ENCODE measurements at regions not wholly inside any gene's neighbourhood (a gene's known extent, or its start where the extent isn't known, plus 50 kb on each side); places are given as distances from the start of the nearest gene placed in this dataset.
"Not testable (repeated sequence)": the region's sequence is repeated elsewhere in the genome, so short reads cannot be mapped to it uniquely, and the experiment has no call there.

GRCh38 chr5:23157169-23157568, 304.0 kb upstream of the CDH12 start:
- Mint-ChIP-seq H3K27ac (no peak overlapping the region), H3K4me1 (ENCODE audit: low read depth in 2 of 2) (no peaks in the 10 kb centered on the region), H3K4me3 (no peak overlapping the region), H3K27me3 (no peaks in the 10 kb centered on the region), H3K9me3 (peaks cover 5% of the 10 kb centered on the region), H3K36me3 (no peaks in the 10 kb centered on the region)
- ATAC-seq (no peak), DNase-seq (ENCODE audit: low spot score) (no peak)

DNA sequence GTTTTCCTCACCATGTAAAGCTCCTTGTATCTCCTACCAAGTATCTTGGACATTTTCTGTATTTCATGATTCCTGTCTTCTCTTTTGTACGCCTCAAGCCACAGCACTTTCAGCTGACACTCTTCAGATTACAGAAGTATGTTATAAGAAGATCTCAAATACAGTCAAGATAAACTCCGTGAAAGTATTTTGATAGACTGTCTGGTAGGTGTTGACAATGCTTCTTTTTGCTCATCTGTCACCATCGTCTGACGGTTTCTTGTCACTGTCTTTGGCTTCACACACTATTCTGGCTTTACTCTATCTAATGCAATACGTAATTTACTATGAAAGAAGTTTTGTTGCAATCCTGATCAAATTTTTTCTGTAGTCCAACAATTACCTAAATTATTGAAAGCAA, 294.5 kb upstream of the CDH12 start:
- no peaks in the 10 kb centered on the region for H3K27me3 Mint-ChIP-seq
- ATAC-seq (no peak), DNase-seq (ENCODE audit: low spot score) (no peak)

DNA sequence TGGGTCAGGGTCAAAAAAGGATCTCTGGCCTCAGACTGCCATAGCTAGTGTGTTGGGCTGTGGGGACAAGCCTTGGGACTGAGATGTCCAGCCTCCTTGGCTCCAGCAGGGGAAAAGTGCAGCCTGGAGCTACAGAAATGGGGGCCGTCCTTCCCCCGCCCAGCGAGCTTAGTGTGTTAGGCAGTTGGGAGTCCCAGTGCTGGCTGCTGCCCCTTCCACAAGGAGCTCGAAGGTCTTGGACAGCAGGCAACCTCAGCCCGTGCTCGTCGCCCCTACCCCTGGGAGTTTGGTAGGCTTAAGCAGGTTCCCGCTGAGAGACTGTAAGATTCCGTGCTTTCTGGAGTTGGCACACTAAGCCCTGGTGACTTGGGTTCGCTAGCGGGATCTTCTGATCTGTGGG, 293.0 kb upstream of the CDH12 start:
- Mint-ChIP-seq H3K9me3 (peaks cover 29% of the 10 kb centered on the region), H3K36me3 (peaks cover 30% of the 10 kb centered on the region), H3K4me1 (ENCODE audit: low read depth in 2 of 2) (no peaks in the 10 kb centered on the region), H3K27ac (no peak overlapping the region), H3K27me3 (no peaks in the 10 kb centered on the region), H3K4me3 (no peak overlapping the region)
- no peak for ATAC-seq
- no peak for DNase-seq (ENCODE audit: low spot score)

More for the DNA sequence above, 294.5 kb upstream of the CDH12 start:
- H3K9me3 Mint-ChIP-seq = peaks cover 29% of the 10 kb centered on the region
- H3K4me3 Mint-ChIP-seq = no peak overlapping the region
- no peaks in the 10 kb centered on the region for H3K4me1 Mint-ChIP-seq (ENCODE audit: low read depth in 2 of 2)
- H3K27ac Mint-ChIP-seq = no peak overlapping the region
- peaks cover 35% of the 10 kb centered on the region for H3K36me3 Mint-ChIP-seq

DNA sequence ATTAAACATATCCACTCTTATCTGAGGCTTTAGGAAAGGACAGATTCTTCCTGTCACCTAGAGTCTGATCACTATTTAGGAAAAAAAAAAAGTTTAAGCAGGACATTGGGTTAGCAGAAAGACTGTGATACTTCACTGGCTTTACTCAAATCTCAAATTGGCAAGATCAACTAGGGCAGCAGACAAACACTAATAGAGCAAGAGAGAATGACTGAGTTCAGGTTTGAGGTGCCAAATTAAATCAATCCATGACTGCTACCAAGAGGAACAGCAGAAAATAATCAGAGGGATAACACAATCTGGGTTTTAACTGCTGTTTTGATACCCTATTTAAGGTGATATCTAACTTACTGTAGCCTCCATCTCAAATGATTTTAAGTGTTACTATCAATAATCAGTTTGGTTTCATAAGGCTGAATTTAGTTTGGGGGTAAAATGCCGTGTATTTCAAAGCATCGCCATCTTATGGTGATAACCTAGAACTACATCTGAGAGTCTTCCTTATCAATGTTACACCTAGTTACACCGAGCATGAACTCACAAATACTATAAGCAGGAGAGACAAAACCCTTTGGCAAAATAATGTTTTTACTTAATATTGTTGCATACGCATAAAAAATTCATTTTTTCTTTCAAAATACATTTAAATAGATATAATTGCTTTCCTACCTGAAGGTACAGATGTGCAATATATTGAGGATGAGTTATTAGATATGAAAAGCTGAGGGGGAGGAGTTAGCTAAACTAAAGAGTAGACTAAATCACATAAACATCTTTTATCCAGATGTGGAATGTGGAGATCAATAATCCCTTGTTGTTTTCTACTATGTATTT, 286.4 kb upstream of the CDH12 start:
- Mint-ChIP-seq H3K36me3 (peaks cover 13% of the 10 kb centered on the region), H3K9me3 (peaks cover 12% of the 10 kb centered on the region), H3K4me1 (ENCODE audit: low read depth in 2 of 2) (no peaks in the 10 kb centered on the region), H3K27ac (no peak overlapping the region), H3K4me3 (no peak overlapping the region), H3K27me3 (no peaks in the 10 kb centered on the region)
- DNase-seq (ENCODE audit: low spot score) (no peak), ATAC-seq (no peak)

GRCh38 chr5:23136958-23137357, 283.8 kb upstream of the CDH12 start:
- Mint-ChIP-seq H3K36me3 (no peaks in the 10 kb centered on the region), H3K4me3 (no peak overlapping the region), H3K27ac (no peak overlapping the region), H3K4me1 (ENCODE audit: low read depth in 2 of 2) (no peaks in the 10 kb centered on the region), H3K9me3 (peaks cover 3% of the 10 kb centered on the region), H3K27me3 (no peaks in the 10 kb centered on the region)
- ATAC-seq (no peak), DNase-seq (ENCODE audit: low spot score) (no peak)

DNA sequence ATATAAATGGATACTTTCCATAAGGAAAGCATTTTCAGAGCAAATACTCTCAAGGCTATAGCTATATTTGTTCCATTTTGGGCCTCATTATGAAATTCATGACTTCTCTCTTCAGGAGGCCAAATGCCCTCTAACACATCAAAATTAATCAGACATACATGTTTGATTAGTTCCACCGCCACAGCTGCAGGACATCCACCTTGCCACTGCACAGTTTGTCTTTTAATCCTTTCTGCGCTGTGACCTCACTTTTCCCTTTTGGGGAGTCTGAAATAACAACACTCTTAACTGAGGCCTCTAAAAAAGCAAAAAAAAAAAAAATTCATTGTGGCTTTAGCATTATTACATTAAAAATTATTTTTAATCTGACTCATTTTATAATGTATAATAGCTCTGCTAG, 279.1 kb upstream of the CDH12 start:
- Mint-ChIP-seq H3K27ac (no peak overlapping the region), H3K27me3 (no peaks in the 10 kb centered on the region), H3K9me3 (peaks cover 8% of the 10 kb centered on the region), H3K36me3 (no peaks in the 10 kb centered on the region), H3K4me3 (no peak overlapping the region), H3K4me1 (ENCODE audit: low read depth in 2 of 2) (no peaks in the 10 kb centered on the region)
- no peak for ATAC-seq
- DNase-seq (ENCODE audit: low spot score) = no peak

DNA sequence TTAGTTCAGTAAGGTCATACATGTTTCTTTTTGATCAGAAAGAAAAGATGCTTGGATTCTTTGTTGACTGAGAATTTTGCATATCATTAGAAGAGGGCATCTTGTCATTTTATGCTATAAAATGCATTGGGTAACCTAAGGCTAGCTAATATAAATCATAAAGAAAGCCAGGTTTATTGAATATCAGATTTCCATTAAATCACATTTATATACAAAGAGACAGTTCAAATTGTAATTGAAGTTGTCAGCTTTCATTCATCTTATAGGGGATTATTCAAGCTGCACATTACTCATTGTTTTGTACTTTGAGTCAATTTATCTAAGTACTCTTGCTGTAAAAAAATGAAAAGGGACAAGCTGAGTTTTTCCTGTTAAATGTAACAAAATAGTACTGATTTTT, 259.1 kb upstream of the CDH12 start:
- Mint-ChIP-seq H3K27ac (no peak overlapping the region), H3K36me3 (no peaks in the 10 kb centered on the region), H3K9me3 (peaks cover 11% of the 10 kb centered on the region), H3K4me3 (no peak overlapping the region), H3K27me3 (no peaks in the 10 kb centered on the region), H3K4me1 (ENCODE audit: low read depth in 2 of 2) (no peaks in the 10 kb centered on the region)
- no peak for DNase-seq (ENCODE audit: low spot score)
- ATAC-seq = no peak

- Mint-ChIP-seq H3K4me3 (no peak overlapping the region), H3K9me3 (peaks cover 26% of the 10 kb centered on the region), H3K36me3 (peaks cover 10% of the 10 kb centered on the region), H3K27ac (no peak overlapping the region), H3K27me3 (no peaks in the 10 kb centered on the region), H3K4me1 (ENCODE audit: low read depth in 2 of 2) (no peaks in the 10 kb centered on the region)
- no peak for ATAC-seq
- no peak for DNase-seq (ENCODE audit: low spot score)
These were observed 251.9 kb upstream of the CDH12 start for GRCh38 chr5:23105021-23105420.

DNA sequence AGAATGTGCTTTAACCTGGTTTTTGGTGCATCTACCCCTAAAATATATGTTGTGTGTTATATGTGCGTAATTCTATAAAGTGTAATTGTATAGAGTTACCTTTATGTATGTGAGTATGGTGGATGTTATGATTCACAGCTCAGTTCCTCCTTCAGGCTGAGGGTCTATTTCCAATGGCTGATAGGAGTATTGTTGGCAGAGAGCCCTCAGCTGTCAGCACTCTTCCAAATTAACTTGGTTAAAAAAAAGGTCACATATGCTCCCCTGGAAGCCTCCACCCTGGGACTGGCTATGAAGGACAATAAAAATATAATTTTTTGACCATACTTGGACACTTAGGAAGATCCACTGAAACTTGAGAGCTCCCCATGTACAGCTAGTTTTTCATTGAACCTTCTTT, 250.4 kb upstream of the CDH12 start:
- peaks cover 10% of the 10 kb centered on the region for H3K36me3 Mint-ChIP-seq
- no peaks in the 10 kb centered on the region for H3K27me3 Mint-ChIP-seq
- no peak overlapping the region for H3K27ac Mint-ChIP-seq
- DNase-seq (ENCODE audit: low spot score) = no peak
- no peaks in the 10 kb centered on the region for H3K4me1 Mint-ChIP-seq (ENCODE audit: low read depth in 2 of 2)
- no peak overlapping the region for H3K4me3 Mint-ChIP-seq
- no peak for ATAC-seq
- peaks cover 28% of the 10 kb centered on the region for H3K9me3 Mint-ChIP-seq

- not testable (repeated sequence) for H3K4me3 Mint-ChIP-seq; H3K36me3 Mint-ChIP-seq; ATAC-seq; H3K27ac Mint-ChIP-seq; H3K4me1 Mint-ChIP-seq (ENCODE audit: low read depth in 2 of 2); DNase-seq (ENCODE audit: low spot score); H3K27me3 Mint-ChIP-seq
- H3K9me3 Mint-ChIP-seq = peaks cover 17% of the 10 kb centered on the region
These were observed 242.3 kb upstream of the CDH12 start for GRCh38 chr5:23095418-23095817.

DNA sequence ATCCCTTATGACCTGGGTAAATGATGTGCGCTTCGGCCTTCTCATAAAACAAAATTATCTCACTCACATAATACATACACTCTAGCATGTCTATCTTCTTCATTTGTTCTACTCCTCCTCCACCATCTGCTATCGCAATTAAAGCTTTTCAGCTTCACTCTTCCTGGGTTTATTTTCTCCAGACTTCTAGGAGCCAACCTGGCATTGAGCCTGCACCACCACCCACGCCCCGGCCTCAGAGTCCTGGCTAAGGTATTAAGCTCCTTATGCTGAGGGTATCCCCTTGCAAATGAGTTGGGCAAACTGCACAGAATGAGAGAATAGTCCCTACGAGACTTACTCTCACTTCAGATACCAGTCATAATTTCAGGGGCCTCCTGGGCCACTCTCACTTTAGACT, 236.1 kb upstream of the CDH12 start:
- Mint-ChIP-seq H3K9me3 (peaks cover 15% of the 10 kb centered on the region), H3K27me3 (no peaks in the 10 kb centered on the region), H3K27ac (no peak overlapping the region), H3K4me1 (ENCODE audit: low read depth in 2 of 2) (no peaks in the 10 kb centered on the region), H3K4me3 (no peak overlapping the region), H3K36me3 (peaks cover 4% of the 10 kb centered on the region)
- no peak for DNase-seq (ENCODE audit: low spot score)
- ATAC-seq = no peak

DNA sequence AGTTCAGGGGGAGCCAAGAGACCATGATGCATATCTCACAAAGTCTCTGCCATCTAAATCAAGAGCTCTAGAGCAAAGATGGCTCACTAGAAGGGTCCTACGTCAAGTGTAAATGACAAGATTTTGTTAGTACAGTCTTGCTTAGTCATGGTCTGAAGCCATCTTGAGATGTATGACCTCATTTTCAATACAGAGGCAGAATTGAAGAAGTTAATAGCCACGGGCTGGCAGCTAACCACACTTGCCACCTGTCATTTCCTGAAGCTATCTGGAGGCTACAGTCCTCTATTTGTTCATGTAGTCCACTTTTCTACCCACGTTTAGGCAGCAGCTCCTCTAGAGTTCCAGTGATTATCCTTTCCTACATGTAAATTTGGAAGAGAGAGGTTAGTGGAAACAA, 231.7 kb upstream of the CDH12 start:
- H3K36me3 Mint-ChIP-seq = peaks cover 4% of the 10 kb centered on the region
- peaks cover 18% of the 10 kb centered on the region for H3K9me3 Mint-ChIP-seq
- H3K27ac Mint-ChIP-seq = no peak overlapping the region
- no peak overlapping the region for H3K4me3 Mint-ChIP-seq
- no peak for DNase-seq (ENCODE audit: low spot score)
- H3K27me3 Mint-ChIP-seq = no peaks in the 10 kb centered on the region
- ATAC-seq = no peak
- no peaks in the 10 kb centered on the region for H3K4me1 Mint-ChIP-seq (ENCODE audit: low read depth in 2 of 2)

GRCh38 chr5:23072179-23072578, 219.0 kb upstream of the CDH12 start:
- H3K9me3 Mint-ChIP-seq = peaks cover 10% of the 10 kb centered on the region
- no peak overlapping the region for H3K27ac Mint-ChIP-seq
- DNase-seq (ENCODE audit: low spot score) (no peak), ATAC-seq (no peak)
- H3K4me1 Mint-ChIP-seq (ENCODE audit: low read depth in 2 of 2) = no peaks in the 10 kb centered on the region
- no peaks in the 10 kb centered on the region for H3K27me3 Mint-ChIP-seq
- peaks cover 4% of the 10 kb centered on the region for H3K36me3 Mint-ChIP-seq
- no peak overlapping the region for H3K4me3 Mint-ChIP-seq

DNA sequence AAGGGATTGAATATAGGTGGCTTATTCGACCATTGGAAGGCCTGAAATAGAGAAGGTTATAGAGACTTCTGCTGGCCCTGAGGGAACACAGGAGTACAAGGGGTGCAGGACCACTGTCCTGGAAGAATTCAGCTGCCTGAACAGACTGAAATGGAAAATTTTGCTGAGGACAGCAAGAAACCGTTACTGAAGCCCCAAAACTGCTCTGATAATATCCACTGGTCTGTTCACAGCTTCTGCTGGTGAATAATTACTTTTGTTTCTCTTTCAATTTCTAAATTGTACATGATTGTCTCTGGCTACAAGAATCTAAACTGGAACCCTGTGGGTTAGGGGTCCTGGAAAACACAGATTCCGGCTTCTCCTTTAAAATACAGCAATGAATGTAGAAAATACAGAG, 218.5 kb upstream of the CDH12 start:
- Mint-ChIP-seq H3K27me3 (no peaks in the 10 kb centered on the region), H3K9me3 (peaks cover 13% of the 10 kb centered on the region), H3K36me3 (peaks cover 2% of the 10 kb centered on the region), H3K4me1 (ENCODE audit: low read depth in 2 of 2) (no peaks in the 10 kb centered on the region), H3K4me3 (no peak overlapping the region), H3K27ac (no peak overlapping the region)
- ATAC-seq (no peak), DNase-seq (ENCODE audit: low spot score) (no peak)

DNA sequence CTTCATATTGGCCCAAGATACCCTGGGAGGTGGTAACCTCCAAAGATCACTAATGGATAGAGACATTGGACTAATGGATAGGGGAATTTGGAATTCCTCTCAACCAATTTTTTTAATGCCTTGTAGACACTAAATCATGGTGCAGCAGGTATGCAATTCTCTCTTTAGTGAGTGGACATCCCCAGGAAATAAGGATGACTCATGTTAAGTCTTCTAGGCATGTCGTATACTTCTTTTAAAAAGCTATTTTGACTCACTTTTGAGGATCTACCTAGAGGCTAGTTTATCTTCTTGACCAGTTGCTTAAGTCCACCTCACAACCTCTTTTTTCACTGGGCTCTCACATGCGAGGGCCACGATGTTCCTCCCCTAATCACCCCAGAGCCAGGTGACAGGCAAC, 211.6 kb upstream of the CDH12 start:
- no peaks in the 10 kb centered on the region for H3K36me3 Mint-ChIP-seq
- peaks cover 15% of the 10 kb centered on the region for H3K9me3 Mint-ChIP-seq
- DNase-seq (ENCODE audit: low spot score) = no peak
- no peak for ATAC-seq
- no peak overlapping the region for H3K4me3 Mint-ChIP-seq
- H3K27me3 Mint-ChIP-seq = no peaks in the 10 kb centered on the region
- H3K4me1 Mint-ChIP-seq (ENCODE audit: low read depth in 2 of 2) = no peaks in the 10 kb centered on the region
- no peak overlapping the region for H3K27ac Mint-ChIP-seq

Measured in natural killer cell treated with Interleukin-12 subunit alpha and Interleukin-12 subunit beta and Interleukin-15 and Interleukin-18, amount 100 ng/mL, for 72 hours (primary cell).